ENCODE measurements at regions not wholly inside any gene's neighbourhood (a gene's known extent, or its start where the extent isn't known, plus 50 kb on each side); places are given as distances from the start of the nearest gene placed in this dataset.

DNA sequence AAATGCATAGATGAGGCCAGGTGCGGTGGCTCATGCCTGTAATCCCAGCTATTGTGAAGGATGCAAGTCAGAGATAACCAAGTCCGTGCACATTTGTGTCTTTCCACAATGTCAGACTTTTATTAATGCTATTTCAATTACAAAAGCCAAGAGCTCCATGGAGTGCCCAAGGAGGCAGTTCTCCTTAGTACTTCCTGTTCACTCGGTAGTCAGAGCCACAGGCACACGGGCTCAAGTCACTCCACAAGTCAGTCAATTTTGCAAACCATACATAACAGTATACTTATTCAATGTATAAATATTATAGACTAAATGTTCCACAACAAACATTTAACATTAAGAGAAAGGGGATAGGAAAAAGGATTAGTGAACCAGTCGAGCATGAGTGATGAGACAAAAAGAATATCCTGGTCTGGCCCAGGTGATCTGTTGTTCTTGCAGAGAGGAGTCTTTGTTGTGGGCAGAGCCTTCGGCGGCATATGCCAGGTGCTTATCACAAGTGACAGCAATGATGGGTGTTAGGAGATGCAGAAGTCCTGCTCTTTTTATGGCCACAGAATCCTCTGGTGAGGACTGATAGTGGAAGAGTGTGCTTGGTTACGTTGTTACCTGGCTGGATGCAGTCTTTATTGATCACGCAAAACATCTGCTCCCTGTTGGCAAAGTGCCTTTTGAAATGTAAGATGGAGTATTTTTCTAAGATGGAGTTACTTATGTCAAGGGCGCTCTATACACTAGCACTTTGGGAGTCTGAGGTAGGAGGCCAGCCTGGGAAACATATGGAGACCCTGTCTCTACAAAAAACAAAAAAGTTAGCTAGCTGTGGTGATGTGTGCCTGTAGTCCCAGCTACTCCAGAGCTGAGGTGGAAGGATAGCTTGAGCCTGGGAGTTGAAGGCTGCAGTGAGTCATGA, 167.0 kb upstream of the FBXL17 start:
- TF ChIP-seq EZH2phosphoT487 (IDR thresholded peaks at IDR 0.05; ENCODE audit: low read depth, severe bottlenecking, unreplicated experiment) = no peak
- TF ChIP-seq, protein P1, sequence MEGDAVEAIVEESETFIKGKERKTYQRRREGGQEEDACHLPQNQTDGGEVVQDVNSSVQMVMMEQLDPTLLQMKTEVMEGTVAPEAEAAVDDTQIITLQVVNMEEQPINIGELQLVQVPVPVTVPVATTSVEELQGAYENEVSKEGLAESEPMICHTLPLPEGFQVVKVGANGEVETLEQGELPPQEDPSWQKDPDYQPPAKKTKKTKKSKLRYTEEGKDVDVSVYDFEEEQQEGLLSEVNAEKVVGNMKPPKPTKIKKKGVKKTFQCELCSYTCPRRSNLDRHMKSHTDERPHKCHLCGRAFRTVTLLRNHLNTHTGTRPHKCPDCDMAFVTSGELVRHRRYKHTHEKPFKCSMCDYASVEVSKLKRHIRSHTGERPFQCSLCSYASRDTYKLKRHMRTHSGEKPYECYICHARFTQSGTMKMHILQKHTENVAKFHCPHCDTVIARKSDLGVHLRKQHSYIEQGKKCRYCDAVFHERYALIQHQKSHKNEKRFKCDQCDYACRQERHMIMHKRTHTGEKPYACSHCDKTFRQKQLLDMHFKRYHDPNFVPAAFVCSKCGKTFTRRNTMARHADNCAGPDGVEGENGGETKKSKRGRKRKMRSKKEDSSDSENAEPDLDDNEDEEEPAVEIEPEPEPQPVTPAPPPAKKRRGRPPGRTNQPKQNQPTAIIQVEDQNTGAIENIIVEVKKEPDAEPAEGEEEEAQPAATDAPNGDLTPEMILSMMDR (IDR thresholded peaks at IDR 0.05; ENCODE audit: poor library complexity) = no peak
- TF ChIP-seq EZH2 (IDR thresholded peaks at IDR 0.05; ENCODE audit: borderline replicate concordance) = no peak
